GM12874 (cell line): ENCODE measurements at regions not wholly inside any gene's neighbourhood (a gene's known extent, or its start where the extent isn't known, plus 50 kb on each side); places are given as distances from the start of the nearest gene placed in this dataset.

Source experiments
- CTCF ChIP-seq: IDR thresholded peaks from 2 replicates; pipeline ENCODE4 v1.5.1; 2011; ENCODE audit warnings: low read depth, mild to moderate bottlenecking, control low read depth, low read length, moderate library complexity; ENCODE audit not compliant: insufficient read depth

- TF ChIP-seq CTCF: no peak
Observed at GRCh38 chr10:121409466-121410104, 188.7 kb downstream of the FGFR2 start.

GRCh38 chr10:121411004-121411403, 187.2 kb downstream of the FGFR2 start:
- TF ChIP-seq CTCF: no peak

GRCh38 chr10:121413951-121414350, 184.3 kb downstream of the FGFR2 start:
- TF ChIP-seq CTCF: no peak

GRCh38 chr10:121414366-121415062, 183.7 kb downstream of the FGFR2 start:
- TF ChIP-seq CTCF: no peak

GRCh38 chr10:121415063-121415399, 183.2 kb downstream of the FGFR2 start:
- TF ChIP-seq CTCF: no peak

- no peak for TF ChIP-seq CTCF
Observed at GRCh38 chr10:121416071-121416470, 182.2 kb downstream of the FGFR2 start.

GRCh38 chr10:121417298-121417697, 180.9 kb downstream of the FGFR2 start:
- no peak for TF ChIP-seq CTCF
